NCI-H1092 treated with DMSO at 0.1 percent for 48 hours (cell line): ENCODE measurements at regions not wholly inside any gene's neighbourhood (a gene's known extent, or its start where the extent isn't known, plus 50 kb on each side); places are given as distances from the start of the nearest gene placed in this dataset.
"Not testable (repeated sequence)": the region's sequence is repeated elsewhere in the genome, so short reads cannot be mapped to it uniquely, and the experiment has no call there.

Experiments used
- DNase-seq: peaks from one replicate; lab custom pipeline; 2025; lab: John Stamatoyannopoulos, UW

DNA sequence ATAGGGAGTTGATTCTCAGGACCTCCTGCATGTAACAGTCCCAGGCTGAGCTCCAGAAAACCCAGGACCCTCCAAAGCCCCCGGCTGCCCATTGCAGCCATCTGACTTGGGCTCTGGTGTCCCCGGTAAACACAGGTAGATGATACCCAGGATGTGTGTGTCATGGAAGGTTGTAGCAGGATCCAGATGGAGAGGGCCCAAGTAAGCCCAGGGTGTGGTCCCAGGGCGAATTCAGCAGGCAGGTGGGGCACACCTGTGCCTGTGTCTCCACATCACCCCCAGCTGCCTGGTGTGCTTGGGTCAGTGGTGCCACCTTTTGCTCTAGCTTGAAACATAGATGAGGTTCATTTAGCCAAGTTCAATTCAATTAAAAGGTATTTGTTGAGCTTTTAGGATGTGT lies 524.1 kb downstream of the GLRX3 start:
- no peak for DNase-seq

DNA sequence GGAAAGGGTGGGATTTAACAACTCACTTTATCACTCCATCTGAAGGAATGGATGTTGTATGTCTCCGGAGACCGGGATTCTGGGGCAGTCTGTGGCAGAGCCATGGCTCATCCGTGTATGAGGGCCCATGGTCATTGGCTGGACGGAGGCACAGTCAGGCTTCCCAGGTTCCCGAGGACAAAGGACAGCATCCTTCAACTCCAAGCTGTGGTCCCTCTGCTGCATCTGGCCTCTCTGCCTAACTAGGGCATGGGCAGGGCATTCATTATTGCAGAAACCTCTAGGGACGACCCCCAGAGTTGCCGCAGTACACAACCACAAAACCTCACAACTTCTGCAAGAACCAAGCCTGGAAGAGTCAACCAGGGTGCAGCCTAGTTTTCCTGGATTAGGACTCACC lies 525.2 kb downstream of the GLRX3 start:
- no peak for DNase-seq

DNA sequence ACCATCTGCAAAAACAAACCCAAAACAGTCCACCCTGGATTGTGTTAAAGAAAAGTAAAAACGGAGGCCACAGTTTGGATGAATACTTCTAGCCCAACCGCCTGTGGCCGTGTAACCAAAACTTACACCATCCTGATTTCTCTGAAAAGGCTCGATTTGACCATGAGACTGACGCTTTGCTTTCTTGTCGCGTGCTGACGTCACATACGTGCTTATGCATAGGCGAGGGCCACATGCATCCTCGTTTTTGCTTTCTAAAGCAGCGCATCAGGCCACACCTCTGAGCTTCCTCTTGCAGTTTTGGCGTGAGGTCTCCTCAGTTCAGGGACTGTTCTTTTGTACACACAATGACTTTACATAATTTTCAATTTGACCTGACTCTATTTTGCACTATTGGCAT lies 526.6 kb downstream of the GLRX3 start:
- DNase-seq, result no peak

DNA sequence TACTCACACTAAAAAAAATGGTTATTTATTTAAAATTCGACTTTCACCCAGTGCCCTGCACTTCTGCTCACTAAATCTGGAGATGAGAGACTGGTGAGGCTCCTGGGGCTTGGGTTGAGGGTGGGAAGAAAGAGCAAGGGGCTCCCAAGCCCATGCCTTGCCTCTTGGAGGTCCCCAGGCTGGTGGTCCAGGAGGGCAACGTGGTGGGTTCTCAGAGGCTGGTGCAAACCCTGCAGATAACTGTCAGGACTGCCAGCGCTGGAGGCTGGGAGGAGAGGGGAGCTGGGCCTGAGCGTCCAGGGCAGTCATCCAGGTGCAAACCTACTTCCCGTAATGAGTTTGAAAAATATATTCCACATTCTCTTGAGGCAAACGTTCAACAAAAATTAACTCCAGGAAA lies 528.3 kb downstream of the GLRX3 start:
- DNase-seq, result no peak

DNA sequence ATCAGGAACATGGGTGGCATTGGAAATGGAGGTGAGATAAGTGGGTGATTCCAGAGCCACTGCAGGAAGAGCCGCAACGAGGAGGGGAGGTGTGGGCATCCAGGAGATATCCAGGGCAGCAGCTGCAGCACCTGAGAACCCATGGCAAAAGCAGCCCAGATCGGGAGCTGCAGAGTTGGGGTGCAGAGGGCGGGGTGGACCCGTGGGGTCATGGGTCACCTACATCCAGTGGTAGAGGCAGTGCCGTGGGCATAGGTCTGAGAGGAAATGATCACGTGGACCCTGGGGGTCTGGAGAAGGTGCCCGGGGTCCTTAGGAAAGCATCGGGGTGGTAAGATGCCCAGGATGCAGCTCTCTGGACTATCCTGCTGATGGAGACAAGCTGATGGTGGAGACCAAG lies 530.0 kb downstream of the GLRX3 start:
- no peak for DNase-seq

DNA sequence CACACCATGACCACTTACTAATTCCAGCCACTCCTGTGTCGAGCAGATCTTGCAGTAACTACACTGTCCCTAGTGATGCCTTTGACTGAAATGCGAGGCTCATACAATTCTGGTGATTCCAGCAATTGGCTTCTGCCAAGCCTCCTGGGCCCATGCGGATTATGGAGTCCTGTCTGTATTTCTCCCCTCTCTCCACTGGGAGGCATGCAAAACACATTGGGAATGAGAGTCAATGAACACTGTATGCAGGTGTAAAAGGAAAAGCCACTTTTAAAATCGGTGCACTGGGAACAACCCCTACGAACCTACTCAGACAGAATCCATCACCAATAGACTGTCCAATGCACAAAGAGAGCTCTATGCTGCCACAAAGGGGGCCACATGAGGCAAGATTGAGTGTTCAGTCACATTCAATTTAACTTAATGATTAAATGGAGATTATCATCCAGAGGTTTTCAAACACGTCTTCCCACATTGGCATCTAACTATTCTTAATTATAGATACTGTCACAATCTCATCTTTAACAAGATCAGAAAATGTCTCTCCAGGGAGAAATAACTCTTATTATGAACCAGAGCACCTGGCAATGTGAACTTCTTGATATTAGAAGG lies 550.6 kb downstream of the GLRX3 start:
- DNase-seq, result peak; percentile 37

DNA sequence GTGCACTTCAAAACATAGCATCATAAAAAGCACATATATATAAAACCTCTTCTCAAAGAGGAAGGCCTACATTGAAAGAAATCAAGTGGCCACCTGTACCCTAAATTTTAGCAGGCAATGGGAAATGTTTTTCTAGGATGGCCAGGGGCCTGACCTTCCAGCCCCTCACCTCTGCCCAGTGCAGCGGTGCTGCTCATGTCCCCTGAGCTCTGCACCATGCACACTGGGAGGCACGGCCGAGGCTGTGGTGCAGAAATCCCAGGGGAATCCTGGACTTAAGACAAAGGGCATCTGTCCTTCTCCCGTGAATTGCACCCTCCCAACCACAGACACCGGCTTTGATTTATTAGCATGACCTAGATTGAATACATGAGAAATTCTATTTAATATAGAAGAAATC lies 551.4 kb downstream of the GLRX3 start:
- DNase-seq, result no peak

DNA sequence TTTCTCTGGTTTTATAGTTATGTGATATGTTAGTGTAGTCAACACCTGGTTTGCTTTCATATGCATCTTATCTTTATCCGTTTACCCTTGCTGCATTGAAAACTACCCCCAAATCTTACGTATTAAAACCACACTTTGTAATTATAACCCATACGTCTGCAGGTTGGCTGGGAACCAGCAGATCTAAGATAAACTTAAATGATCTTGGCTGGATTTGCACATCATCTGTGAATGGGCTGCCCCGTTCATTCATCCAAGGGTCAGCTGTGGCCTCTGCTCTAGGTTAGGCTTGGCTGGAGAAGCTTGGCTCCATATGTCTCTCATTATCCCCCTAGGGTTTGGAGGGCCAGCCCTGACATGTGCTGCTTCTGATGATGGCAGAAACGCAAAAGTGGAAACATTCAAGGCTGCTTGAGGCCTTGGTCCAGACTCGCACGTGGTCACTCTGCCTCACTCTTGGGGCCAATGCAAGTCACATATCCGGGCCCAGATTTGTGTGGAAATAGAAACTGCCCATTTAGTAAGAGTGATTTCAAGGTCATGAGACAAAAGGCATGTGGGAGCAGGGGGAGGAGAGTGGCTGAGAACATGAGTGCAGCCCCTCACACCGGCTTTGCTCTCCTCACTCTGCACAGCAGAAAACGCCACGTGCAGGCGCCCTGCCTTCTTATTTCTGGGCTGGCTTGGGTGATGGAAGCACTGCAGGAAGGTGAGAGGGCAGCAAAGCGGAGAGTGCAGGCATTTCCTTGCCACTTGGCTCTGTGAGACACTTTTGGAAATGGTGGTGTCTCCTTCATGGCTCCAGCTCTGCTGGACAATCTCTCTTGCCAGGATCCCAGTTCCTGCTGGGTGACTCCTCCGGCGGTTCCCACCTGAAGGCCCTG lies 553.8 kb downstream of the GLRX3 start:
- DNase-seq, result no peak

DNA sequence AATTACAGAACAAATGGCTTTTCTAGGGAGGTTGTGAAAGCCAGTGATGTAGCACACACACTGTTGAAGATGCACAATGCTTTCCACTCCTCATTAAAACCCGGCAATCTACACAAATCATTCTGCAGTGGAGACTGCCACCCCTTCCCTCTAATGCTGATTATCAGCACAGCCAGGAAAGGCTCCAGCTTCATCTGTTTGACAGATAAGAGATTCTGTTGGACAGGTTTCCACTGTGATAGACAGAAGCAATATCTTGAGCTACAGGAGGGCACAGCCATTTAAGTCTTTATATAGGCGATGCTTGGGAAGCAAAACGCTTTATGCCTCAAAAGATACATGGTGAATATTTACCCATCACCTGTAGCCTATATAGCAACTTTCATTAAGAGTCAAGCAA lies 555.6 kb downstream of the GLRX3 start:
- DNase-seq, result no peak

DNA sequence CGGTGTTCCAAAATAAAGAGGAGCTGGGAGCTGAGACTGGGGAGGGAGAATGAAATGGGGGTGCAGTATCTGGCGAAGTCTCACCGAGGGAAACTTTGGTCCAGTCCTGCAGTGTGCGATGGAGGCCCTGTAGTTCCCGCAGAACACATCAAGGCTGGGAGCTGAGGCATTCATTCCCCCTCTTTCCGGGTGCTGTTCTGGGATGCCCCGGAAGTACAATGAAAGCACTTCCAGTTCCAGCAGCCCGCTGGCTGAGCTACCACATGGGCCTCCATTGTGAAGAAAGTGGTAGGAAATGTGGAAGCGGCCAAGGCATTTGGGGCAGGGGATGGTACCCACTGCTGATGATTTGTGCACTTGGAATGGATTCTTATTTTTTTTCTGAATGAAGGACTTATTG lies 560.7 kb downstream of the GLRX3 start:
- no peak for DNase-seq

DNA sequence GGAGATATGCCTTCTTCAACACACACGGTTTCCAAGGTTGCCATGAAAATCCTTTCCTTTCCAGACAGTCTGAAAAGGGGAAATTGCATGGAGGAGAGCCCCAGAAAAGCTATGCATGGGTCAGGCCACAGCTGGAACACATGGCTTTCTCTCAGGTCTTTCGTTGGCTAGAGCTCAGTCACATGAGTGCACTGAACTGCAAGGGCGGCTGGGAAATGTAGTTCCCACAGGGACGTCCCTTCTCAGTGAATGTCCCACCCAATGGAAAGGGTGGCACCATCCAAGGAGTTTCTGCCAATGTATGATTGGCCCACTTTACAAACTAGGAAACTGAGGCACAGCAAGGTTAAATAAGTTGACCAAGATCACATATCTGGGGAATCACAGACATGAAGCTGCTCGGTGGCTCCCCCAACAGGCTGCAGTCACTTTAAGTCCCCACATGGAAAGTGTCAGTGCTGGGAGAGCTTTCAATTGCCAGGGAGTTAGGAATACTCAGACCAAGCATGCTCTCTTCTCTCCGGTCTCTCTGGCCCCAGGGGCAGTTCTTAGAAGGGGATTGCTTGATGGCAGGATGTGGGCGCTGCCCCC lies 571.3 kb downstream of the GLRX3 start:
- no peak for DNase-seq

DNA sequence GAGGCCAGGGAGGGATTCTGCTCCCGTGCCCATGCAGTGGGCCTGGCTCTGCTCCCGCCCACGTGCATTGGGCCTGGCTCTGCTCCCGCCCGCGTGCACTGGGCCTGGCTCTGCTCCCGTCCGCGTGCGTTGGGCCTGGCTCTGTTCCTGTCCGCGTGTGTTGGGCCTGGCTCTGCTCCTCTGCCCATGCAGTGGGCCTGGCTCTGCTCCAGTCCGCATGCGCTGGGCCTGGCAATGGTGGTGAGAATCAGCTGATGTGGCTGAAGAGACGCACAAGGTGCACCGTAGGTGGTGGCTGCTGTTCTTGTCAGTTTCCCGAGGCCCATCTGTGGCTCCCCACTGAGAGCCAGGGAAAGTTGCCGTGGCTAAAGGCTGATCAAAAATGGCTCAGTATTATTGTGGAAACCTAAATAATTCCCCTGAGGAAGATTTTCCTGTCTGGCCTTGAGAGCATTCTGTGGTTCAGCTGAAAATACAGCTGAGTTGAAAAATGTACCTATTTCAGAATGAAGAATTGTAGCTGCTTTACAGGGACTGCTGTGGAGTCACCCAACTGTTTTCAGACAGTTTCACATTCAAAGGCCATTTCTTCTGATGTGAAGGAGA lies 572.4 kb downstream of the GLRX3 start:
- DNase-seq, result no peak

DNA sequence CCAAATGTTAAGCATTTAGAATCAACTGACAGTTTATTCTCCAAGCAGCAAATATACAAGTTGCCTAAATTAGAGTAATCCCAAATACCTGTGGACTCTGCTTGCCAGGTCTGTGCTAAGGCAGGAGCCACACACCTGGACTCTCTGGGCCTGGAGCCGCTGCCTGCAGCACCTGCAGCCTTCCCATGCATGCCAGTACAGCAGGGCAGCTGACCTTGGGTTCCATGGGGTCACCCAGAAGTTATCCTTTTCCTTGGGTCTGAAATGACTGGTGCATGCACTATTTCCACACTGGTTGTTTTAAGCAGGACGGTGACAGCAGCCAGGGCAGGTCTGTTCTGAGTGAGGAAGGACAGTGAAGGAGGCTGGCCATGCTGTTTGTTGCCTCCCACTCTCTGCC lies 573.2 kb downstream of the GLRX3 start:
- DNase-seq, result no peak

DNA sequence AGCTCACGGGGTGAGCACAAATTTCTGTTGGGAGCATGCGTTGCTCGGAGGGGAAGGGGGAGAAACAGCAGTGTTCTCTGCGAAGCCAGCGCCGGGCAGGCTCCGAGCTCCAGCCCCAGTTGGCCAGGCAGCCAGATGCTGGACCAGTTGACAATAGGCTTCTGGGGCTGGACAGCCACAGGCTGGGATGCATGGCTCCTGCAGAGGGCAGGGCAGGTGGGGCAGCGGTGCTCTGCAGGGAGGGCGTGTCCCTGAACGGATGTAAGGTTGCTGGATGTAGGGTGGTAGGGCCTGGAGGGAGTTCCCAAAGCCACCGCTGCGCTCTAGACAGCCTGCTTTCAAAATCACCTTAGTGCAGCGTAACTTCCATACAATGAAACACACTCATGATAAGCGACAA lies 574.9 kb downstream of the GLRX3 start:
- no peak for DNase-seq

DNA sequence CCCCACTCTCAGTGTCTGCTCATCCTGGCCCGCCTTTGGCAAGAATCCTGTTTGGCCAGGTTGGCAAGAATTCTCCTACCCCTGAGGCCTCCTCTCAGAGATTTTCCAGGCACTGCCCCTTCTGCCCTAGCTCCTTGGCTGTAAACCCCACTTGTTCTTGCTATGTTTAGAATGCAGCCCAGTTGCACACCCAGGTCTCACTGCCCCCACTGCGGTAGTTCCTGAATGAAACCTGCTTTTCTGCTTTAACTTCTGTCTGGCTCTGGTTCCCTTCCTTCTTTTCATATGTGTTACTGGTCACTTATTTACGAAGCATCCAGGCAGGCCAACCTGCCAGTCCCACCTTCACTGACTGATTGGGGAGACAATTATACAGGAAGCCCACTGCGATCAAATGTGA lies 576.9 kb downstream of the GLRX3 start:
- no peak for DNase-seq

DNA sequence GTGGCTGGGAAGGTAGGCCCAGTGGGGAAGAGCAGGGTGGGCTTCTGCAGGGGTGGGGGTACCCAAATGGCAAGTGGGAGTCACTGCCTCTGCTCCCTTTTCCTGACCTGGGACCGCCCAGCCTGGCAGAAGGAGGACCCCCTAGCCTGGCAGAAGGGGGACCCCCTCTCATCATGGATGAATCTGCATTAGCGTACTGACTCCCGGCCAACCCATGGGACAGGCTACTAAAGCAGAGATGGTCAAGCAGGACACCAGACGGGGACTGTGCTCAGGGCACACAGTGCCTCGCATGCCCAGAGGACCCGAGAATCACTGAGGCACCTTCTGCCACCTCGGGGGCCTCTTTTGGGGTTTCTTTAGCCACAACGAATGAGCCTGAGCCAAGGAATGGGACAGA lies 577.5 kb downstream of the GLRX3 start:
- no peak for DNase-seq

DNA sequence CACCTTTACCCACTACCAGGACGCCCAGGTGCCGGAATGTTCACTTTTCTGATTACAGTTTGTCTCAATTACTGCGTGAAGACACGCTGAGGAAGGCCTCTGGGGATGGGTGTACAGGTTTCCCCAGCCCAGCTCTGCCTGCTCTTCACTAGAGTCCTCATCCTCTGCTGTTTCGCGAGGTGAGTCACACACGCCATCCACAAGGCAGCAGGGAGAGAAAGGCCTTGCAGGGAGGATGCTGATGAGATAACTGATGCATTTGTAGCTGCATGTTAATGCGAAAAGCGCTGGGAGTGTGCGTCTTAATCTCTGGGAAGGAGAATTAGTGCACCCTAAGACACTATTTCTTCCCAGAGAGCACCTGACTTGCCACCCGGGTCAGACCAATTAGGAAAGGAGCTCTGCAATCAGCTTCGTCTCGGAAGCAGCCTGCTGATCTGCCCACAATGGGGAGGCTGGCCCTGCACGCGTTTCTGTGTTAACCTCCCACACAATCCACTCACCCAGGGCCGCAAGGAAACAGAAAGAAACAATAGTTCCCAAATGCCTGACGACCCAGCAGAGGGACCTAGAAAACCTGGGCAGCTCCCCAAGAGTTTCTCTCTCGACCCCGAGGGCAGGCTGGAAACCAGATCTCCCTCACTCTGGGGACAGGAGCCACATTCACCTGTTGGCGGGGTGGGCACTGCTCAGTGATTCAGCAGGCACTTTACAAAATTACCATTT lies 578.7 kb downstream of the GLRX3 start:
- no peak for DNase-seq

DNA sequence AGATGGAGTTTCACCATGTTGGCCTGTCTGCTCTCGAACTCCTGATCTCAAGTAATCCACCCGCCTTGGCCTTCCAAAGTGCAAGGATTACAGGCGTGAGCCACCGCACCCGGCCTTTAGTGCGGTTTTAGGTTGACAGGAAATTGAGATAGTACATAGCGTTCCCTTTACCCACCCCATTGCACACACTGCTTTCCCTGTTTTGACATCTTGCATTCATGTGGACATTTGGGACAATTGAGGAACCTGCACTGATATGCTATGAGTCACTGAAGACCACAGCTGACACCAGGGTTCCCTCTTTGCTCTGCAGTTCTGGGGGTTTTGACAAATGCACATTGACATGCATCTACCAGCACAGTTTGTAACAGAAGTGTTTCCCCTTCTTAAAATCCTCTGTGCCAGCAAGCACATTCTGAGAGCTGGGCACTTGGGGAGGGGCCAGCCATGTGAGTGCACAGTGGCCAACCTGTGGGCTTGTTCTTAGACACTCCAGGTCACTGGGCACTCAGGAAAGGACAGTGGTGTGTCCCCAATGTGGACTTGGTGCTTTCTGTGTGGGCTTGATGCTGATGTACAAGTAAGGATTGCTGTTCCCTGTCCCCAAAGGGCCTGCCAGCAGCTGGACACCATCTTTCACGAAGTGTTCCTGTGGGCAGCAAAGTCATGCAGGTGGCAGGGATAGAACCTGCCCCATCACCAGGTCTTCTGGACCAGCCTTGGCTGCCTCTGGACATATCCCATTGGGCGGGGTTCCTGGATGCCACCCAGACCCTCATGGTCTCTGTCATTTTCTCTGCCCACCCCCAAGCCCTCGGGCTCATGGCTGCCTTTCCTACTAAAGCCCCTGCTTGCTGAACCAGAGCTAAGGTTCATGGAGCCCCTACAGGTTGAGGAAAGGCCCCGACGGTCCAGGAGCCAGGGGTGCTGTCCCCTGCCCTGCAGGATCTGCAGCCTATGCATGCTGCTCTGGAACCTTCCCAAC lies 579.8 kb downstream of the GLRX3 start:
- DNase-seq, result no peak

DNA sequence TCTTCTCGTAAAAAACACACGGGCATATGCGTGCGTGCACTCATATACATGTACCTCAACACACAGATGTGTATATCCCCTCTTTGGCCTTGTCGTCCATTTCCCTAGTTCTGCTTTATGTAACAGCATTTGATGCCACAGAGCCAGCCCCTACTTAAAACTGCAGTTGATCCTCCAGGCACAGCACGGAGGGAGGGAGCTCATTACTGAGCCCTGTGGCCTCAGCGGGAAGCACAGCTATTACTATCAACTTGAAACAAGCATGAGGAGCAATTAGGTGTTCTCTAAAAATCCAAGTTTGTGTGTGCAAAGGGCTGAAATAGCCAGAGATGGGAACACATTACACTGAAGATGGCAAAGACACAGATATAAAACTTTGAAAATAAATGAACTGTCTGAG lies 580.9 kb downstream of the GLRX3 start:
- DNase-seq, result no peak

DNA sequence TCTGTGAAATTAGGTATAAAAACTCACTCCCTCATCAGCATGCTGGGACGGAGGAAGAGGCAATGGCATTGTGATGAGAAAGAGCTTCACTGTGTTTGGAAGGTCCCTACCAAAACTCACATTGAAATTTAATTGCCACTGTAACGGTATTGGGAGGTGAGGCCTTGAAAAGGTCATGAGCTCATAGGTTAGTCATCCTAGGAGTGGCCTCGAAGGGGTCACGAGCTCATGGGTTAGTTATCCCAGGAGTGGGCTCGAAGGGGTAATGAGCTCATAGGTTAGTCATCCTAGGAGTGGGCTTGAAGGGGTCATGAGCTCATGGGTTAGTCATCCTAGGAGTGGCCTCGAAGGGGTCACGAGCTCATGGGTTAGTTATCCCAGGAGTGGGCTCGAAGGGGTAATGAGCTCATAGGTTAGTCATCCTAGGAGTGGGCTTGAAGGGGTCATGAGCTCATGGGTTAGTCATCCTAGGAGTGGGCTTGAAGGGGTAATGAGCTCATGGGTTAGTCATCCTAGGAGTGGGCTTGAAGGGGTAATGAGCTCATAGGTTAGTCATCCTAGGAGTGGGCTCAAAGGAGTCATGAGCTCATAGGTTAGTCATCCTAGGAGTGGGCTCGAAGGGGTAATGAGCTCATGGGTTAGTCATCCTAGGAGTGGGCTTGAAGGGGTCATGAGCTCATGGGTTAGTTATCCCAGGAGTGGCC lies 582.7 kb downstream of the GLRX3 start:
- DNase-seq, result not testable (repeated sequence)

DNA sequence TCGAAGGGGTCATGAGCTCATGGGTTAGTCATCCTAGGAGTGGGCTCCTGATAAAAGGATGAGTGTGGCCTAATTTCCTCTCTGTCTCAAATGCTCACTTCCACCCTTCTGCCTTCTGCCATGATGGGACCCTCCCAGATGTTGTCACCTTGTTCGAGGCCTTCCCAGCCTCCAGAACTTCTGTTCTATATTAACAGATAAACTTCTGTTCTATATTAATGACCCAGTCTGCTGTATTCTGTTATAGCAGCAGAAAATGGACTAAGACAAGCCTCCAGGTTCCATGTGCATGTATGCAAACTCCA lies 583.2 kb downstream of the GLRX3 start:
- no peak for DNase-seq
